ENCODE measurements at regions not wholly inside any gene's neighbourhood (a gene's known extent, or its start where the extent isn't known, plus 50 kb on each side); places are given as distances from the start of the nearest gene placed in this dataset.

DNA sequence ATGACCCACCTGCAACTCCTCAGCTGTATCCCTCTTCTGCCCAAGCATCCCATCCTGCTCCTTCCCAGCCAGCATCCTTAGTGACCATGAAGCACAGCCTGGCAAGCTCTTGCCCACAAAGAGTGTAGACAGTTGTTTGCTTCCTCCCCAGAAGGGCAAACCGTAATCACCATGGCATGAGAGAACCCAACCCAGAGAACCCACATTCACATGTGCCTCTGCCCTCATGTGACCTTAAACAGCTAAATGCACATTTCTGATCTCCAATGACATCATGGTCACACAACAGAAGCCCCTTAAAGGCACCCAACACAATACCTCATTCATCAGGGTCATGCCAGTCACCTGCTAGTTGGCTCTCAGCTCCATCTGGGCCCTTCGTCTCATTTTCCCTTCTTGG is 162.8 kb upstream of the CDYL start:
- Histone ChIP-seq H3K27ac (ENCODE audit: low read depth, low read length) (no peak overlapping the region), H3K9me3 (ENCODE audit: control insufficient read depth, insufficient read depth, low read length) (peaks cover 4% of the 10 kb centered on the region; the same call in 1 of the 2 replicates), H3K4me3 (ENCODE audit: low read depth, low read length) (no peak overlapping the region), H3K27me3 (ENCODE audit: control insufficient read depth, insufficient read depth, low read length) (peaks cover 9% of the 10 kb centered on the region)
- TF ChIP-seq, protein P1, sequence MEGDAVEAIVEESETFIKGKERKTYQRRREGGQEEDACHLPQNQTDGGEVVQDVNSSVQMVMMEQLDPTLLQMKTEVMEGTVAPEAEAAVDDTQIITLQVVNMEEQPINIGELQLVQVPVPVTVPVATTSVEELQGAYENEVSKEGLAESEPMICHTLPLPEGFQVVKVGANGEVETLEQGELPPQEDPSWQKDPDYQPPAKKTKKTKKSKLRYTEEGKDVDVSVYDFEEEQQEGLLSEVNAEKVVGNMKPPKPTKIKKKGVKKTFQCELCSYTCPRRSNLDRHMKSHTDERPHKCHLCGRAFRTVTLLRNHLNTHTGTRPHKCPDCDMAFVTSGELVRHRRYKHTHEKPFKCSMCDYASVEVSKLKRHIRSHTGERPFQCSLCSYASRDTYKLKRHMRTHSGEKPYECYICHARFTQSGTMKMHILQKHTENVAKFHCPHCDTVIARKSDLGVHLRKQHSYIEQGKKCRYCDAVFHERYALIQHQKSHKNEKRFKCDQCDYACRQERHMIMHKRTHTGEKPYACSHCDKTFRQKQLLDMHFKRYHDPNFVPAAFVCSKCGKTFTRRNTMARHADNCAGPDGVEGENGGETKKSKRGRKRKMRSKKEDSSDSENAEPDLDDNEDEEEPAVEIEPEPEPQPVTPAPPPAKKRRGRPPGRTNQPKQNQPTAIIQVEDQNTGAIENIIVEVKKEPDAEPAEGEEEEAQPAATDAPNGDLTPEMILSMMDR (IDR thresholded peaks at IDR 0.05; ENCODE audit: low read depth, low read length): no peak
- CTCF ChIA-PET: no interaction called here
- no peak for DNase-seq (ENCODE audit: low read depth, low spot score)
- POLR2A ChIA-PET: interaction anchor here (1.3 kb wide), 1 partner anchor 34 kb away, joined by 5 read pairs; no protein-coding TSS in a partner anchor

DNA sequence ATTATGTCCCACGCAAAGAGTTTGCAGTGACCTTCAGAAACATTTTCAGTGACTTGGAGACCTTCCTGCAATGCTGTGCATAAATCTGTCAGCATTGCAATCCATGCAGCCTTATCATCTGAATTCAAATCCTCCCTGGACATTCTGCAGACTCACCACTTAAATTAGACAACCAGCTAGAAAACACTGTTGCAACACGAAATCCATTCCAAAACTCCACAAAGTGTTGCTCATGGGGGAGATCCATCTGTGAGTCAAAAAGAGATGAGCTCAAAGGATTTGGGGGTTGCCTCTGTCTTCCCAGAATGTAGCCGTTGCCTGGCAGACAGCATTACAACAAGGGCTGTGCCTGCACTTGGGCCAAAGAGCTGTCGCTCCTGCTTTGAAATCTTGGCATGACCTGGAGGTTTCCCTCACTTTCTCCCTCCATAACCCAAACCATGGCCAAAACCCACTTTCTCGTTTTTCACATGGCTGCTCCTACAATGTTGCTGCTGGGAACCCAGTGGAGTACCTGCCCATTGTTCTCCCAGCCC is 163.5 kb upstream of the CDYL start:
- H3K4me3 ChIP-seq (ENCODE audit: low read depth, low read length): no peak overlapping the region
- H3K27me3 ChIP-seq (ENCODE audit: control insufficient read depth, insufficient read depth, low read length): peaks cover 9% of the 10 kb centered on the region
- no peak for DNase-seq (ENCODE audit: low read depth, low spot score)
- peaks cover 4% of the 10 kb centered on the region; the same call in 1 of the 2 replicates for H3K9me3 ChIP-seq (ENCODE audit: control insufficient read depth, insufficient read depth, low read length)
- CTCF ChIA-PET: no interaction called here
- POLR2A ChIA-PET: interaction anchor here (1.3 kb wide), 1 partner anchor 35 kb away, joined by 5 read pairs; no protein-coding TSS in a partner anchor
- no peak overlapping the region for H3K27ac ChIP-seq (ENCODE audit: low read depth, low read length)
- TF ChIP-seq, protein P1 (IDR thresholded peaks at IDR 0.05; ENCODE audit: low read depth, low read length): no peak

DNA sequence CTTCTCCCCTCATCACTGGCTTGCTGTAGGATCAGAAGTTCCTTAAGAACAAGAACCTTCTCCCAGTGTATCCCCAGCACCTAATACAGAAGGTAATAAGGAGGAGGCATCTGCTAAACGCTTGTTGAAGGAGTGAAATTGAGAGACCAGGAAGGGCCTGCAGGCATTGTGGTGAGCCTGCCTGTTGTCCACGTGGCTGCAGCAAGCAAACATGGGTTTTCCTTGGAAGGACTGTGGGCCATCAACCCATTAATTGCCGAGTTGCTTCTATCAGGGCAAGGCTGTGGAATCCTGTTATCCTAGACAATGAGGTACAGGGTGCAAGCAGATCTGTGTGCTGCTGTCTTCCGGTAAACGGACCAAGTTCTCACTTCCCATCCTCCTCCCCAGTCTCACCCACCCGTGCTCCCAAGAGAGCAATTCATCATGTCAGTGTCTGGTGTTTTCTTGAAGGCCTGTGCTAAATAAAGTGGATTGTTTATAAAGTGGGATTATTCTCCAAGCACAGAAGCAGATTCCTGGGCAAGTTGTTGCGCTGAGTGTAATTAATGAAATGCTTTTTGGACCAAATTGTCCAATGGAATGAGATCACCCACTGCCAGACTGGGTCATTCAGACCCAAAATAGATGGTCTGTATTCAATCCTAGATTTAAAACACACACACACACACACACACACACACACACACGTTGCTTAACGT is 164.6 kb upstream of the CDYL start:
- no peak overlapping the region for H3K4me3 ChIP-seq (ENCODE audit: low read depth, low read length)
- ChIA-PET POLR2A (no interaction called here), CTCF (no interaction called here)
- no peak for DNase-seq (ENCODE audit: low read depth, low spot score)
- TF ChIP-seq, protein P1 (IDR thresholded peaks at IDR 0.05; ENCODE audit: low read depth, low read length): no peak
- peaks cover 4% of the 10 kb centered on the region; the same call in 1 of the 2 replicates for H3K9me3 ChIP-seq (ENCODE audit: control insufficient read depth, insufficient read depth, low read length)
- H3K27me3 ChIP-seq (ENCODE audit: control insufficient read depth, insufficient read depth, low read length): peaks cover 9% of the 10 kb centered on the region
- no peak overlapping the region for H3K27ac ChIP-seq (ENCODE audit: low read depth, low read length)

DNA sequence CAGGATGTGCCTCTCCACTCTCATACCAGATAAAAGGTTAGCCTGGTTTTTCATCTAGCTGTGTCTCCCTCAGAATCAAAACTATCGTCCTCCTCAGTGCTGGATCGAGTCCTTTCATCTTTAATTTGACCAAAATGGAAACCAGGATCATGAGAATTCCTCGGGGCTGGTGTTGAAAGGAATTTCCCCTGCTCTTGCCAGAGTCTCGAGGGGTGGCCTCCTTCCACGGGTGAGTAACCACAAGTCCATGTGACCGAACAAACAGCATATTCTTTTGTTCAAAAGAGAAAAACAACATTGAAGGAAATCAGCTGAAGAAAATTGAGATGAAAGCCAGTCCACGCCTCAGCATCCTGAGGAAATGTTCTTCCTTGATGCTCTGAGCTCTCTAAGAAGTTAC is 165.9 kb upstream of the CDYL start:
- no peak overlapping the region for H3K4me3 ChIP-seq (ENCODE audit: low read depth, low read length)
- POLR2A ChIA-PET: no interaction called here
- peaks cover 9% of the 10 kb centered on the region for H3K27me3 ChIP-seq (ENCODE audit: control insufficient read depth, insufficient read depth, low read length)
- CTCF ChIA-PET: no interaction called here
- DNase-seq (ENCODE audit: low read depth, low spot score): no peak
- TF ChIP-seq, protein P1 (IDR thresholded peaks at IDR 0.05; ENCODE audit: low read depth, low read length): no peak
- peaks cover 4% of the 10 kb centered on the region; the same call in 1 of the 2 replicates for H3K9me3 ChIP-seq (ENCODE audit: control insufficient read depth, insufficient read depth, low read length)
- H3K27ac ChIP-seq (ENCODE audit: low read depth, low read length): peak overlapping the region; percentile 11
